ENCODE measurements at regions not wholly inside any gene's neighbourhood (a gene's known extent, or its start where the extent isn't known, plus 50 kb on each side); places are given as distances from the start of the nearest gene placed in this dataset.

DNA sequence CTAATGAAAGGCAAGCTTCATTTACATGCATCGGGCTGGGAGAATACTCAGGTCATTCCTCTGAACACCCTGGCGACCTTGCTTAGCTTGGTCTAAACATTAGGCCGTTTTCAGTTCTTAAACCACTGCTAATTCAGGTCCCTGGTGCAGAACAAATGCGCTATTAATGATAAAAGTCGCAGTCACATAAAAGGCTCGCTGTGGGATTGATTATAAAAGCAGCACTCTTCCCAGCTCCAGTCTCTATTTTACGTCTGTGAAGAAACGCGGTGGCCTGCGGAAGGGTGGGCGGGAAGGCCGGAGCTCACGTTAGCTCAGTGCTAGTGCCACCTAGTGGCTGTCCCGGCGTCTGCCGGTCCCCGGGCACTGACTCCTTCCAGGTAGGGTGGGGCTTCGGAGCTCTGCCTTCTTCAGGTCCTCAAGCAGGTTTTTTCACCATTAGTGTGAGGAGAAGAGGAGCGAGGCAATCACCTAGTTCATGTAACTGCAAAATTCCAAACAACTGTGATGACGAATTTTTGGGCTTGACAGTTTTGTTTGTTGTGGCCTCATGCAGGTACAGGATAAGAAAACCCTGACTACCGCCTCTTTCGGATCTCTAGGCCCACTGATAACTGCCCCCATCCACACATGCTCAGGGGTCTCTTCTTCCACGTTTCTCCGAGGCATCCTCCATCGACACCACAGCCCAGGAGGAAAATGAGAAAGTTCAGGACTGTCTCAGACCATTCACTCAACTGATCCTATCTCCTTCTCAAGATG lies 66.5 kb upstream of the CLMP start (continued):
- TF ChIP-seq, protein P1, sequence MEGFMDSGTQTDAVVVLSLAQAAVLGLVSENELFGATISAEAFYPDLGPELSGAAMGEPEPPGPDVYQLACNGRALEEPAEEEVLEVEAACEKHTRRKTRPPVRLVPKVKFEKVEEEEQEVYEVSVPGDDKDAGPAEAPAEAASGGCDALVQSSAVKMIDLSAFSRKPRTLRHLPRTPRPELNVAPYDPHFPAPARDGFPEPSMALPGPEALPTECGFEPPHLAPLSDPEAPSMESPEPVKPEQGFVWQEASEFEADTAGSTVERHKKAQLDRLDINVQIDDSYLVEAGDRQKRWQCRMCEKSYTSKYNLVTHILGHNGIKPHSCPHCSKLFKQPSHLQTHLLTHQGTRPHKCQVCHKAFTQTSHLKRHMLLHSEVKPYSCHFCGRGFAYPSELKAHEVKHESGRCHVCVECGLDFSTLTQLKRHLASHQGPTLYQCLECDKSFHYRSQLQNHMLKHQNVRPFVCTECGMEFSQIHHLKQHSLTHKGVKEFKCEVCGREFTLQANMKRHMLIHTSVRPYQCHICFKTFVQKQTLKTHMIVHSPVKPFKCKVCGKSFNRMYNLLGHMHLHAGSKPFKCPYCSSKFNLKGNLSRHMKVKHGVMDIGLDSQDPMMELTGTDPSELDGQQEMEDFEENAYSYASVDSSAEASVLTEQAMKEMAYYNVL (CRISPR knock-in tag; IDR thresholded peaks at IDR 0.05; ENCODE audit: borderline replicate concordance): no peak
- peak; percentile 56; the same call in 1 of the 2 replicates for TF ChIP-seq ZNF501 (CRISPR knock-in tag; IDR thresholded peaks at IDR 0.05)
- TF ChIP-seq MED1 (CRISPR knock-in tag; IDR thresholded peaks at IDR 0.05): 0 out of 2 replicates have a peak, but pooled peaks have one; percentile 17
- TF ChIP-seq SNAPC2 (CRISPR knock-in tag; IDR thresholded peaks at IDR 0.05): no peak
- TF ChIP-seq ZKSCAN1 (IDR thresholded peaks at IDR 0.05; ENCODE audit: low read length): no peak
- TF ChIP-seq ZNF737 (CRISPR knock-in tag; IDR thresholded peaks at IDR 0.05; ENCODE audit: borderline replicate concordance): no peak
- no peak for TF ChIP-seq KAT8 (CRISPR knock-in tag; IDR thresholded peaks at IDR 0.05)
- TF ChIP-seq ZBTB1 (CRISPR knock-in tag; IDR thresholded peaks at IDR 0.05; ENCODE audit: borderline replicate concordance): no peak
- TF ChIP-seq ZNF557 (CRISPR knock-in tag; IDR thresholded peaks at IDR 0.05): no peak
- TF ChIP-seq, protein P2, sequence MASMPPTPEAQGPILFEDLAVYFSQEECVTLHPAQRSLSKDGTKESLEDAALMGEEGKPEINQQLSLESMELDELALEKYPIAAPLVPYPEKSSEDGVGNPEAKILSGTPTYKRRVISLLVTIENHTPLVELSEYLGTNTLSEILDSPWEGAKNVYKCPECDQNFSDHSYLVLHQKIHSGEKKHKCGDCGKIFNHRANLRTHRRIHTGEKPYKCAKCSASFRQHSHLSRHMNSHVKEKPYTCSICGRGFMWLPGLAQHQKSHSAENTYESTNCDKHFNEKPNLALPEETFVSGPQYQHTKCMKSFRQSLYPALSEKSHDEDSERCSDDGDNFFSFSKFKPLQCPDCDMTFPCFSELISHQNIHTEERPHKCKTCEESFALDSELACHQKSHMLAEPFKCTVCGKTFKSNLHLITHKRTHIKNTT (CRISPR knock-in tag; IDR thresholded peaks at IDR 0.05): no peak
- TF ChIP-seq ZNF264 (CRISPR knock-in tag; IDR thresholded peaks at IDR 0.05): 0 out of 2 replicates have a peak, but pooled peaks have one; percentile 19
- TF ChIP-seq, protein P3, sequence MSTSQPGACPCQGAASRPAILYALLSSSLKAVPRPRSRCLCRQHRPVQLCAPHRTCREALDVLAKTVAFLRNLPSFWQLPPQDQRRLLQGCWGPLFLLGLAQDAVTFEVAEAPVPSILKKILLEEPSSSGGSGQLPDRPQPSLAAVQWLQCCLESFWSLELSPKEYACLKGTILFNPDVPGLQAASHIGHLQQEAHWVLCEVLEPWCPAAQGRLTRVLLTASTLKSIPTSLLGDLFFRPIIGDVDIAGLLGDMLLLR (CRISPR knock-in tag; IDR thresholded peaks at IDR 0.05): no peak
- TF ChIP-seq STAG1 (CRISPR knock-in tag; IDR thresholded peaks at IDR 0.05): peak; percentile 58
- TF ChIP-seq ZFAT (CRISPR knock-in tag; conservative IDR thresholded peaks at IDR 0.05): no peak
- TF ChIP-seq, protein P4, sequence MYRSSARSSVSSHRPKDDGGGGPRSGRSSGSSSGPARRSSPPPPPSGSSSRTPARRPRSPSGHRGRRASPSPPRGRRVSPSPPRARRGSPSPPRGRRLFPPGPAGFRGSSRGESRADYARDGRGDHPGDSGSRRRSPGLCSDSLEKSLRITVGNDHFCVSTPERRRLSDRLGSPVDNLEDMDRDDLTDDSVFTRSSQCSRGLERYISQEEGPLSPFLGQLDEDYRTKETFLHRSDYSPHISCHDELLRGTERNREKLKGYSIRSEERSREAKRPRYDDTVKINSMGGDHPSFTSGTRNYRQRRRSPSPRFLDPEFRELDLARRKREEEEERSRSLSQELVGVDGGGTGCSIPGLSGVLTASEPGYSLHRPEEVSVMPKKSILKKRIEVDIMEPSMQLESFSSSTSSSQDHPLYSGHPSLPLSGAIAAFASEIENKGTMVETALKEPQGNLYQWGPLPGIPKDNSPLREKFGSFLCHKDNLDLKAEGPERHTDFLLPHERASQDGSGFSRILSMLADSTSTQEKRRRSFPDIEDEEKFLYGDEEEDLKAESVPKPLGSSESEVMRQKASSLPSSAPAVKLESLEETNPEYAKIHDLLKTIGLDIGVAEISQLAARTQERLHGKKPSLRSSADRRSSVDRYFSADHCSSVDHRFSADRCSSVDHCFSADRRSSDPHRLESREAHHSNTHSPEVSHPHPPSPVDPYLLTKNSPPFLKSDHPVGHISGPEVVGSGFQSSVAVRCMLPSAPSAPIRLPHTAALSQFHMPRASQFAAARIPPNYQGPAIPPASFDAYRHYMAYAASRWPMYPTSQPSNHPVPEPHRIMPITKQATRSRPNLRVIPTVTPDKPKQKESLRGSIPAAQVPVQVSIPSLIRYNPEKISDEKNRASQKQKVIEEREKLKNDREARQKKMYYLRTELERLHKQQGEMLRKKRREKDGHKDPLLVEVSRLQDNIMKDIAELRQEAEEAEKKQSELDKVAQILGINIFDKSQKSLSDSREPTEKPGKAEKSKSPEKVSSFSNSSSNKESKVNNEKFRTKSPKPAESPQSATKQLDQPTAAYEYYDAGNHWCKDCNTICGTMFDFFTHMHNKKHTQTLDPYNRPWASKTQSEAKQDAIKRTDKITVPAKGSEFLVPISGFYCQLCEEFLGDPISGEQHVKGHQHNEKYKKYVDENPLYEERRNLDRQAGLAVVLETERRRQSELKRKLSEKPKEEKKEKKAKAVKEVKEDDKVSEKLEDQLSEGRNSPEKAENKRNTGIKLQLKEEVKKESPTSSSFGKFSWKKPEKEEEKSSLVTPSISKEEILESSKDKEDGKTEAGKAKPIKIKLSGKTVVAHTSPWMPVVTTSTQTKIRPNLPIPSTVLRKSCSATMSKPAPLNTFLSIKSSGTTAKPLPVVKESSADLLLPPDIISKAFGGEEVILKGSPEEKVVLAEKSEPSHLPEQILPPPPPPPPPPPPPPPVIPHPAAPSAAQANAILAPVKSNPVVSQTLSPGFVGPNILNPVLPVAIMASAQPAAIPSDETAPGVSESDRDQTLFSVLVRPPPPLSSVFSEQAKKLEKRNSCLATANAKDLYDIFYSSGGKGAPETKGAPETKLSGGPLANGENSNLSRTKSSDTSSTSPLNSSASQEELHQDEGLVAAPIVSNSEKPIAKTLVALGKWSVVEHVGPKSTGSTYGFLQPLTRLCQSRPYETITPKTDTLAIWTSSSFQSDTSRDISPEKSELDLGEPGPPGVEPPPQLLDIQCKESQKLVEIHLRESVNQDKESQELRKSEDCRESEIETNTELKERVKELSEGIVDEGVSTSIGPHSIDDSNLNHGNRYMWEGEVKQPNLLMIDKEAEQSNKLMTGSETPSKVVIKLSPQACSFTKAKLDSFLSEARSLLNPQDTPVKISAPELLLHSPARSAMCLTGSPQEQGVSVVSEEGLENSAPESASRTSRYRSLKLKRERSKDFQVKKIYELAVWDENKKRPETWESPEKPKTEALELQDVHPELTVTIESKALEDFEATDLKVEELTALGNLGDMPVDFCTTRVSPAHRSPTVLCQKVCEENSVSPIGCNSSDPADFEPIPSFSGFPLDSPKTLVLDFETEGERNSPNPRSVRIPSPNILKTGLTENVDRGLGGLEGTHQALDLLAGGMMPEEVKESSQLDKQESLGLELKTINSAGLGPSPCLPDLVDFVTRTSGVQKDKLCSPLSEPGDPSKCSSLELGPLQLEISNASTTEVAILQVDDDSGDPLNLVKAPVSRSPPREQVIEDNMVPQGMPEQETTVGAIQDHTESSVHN (CRISPR knock-in tag; IDR thresholded peaks at IDR 0.05): no peak
- TF ChIP-seq NFKB2 (CRISPR knock-in tag; IDR thresholded peaks at IDR 0.05; ENCODE audit: borderline replicate concordance): no peak
- peak; percentile 70 for TF ChIP-seq ZNF777 (CRISPR knock-in tag; IDR thresholded peaks at IDR 0.05)
- TF ChIP-seq SNRNP70 (IDR thresholded peaks at IDR 0.05; ENCODE audit: low read depth, low read length): no peak
- TF ChIP-seq CBFB (CRISPR knock-in tag; IDR thresholded peaks at IDR 0.05): no peak

Data from HepG2 (cell line).